Glutamatergic neuron (in vitro differentiated cells): ENCODE measurements at regions not wholly inside any gene's neighbourhood (a gene's known extent, or its start where the extent isn't known, plus 50 kb on each side); places are given as distances from the start of the nearest gene placed in this dataset.

Experiments
- DNase-seq: peaks from one replicate; pipeline ENCODE4 v3.0.0; 2022
- H3K27ac Mint-ChIP-seq: one replicate; pipeline ENCODE4 v1.8.0; 2020; ENCODE audit warnings: mild to moderate bottlenecking, mixed read lengths, inconsistent platforms; ENCODE audit not compliant: unreplicated experiment
- H3K27me3 Mint-ChIP-seq: one replicate; pipeline ENCODE4 v1.8.0; 2020; ENCODE audit warnings: mild to moderate bottlenecking, moderate library complexity, mixed read lengths, inconsistent platforms; ENCODE audit not compliant: unreplicated experiment
- H3K36me3 Mint-ChIP-seq: one replicate; pipeline ENCODE4 v1.8.0; 2020; ENCODE audit warnings: mild to moderate bottlenecking, mixed read lengths, inconsistent platforms; ENCODE audit not compliant: unreplicated experiment
- H3K4me1 Mint-ChIP-seq: one replicate; pipeline ENCODE4 v1.8.0; 2020; ENCODE audit warnings: mild to moderate bottlenecking, low read depth, mixed read lengths, inconsistent platforms; ENCODE audit not compliant: unreplicated experiment
- H3K4me3 Mint-ChIP-seq: one replicate; pipeline ENCODE4 v1.8.0; 2020; ENCODE audit warnings: mild to moderate bottlenecking, mixed read lengths, inconsistent platforms; ENCODE audit not compliant: unreplicated experiment
- H3K9me3 Mint-ChIP-seq: one replicate; pipeline ENCODE4 v1.8.0; 2020; ENCODE audit warnings: mild to moderate bottlenecking, moderate library complexity, mixed read lengths, inconsistent platforms; ENCODE audit not compliant: unreplicated experiment
- TF ChIP-seq, protein P1 (sequence below): fragments of 200-600 bp; sonication (generic); IDR thresholded peaks from one replicate; pipeline ENCODE4 v1.5.0; 2021; ENCODE audit not compliant: partially characterized antibody, unreplicated experiment

DNA sequence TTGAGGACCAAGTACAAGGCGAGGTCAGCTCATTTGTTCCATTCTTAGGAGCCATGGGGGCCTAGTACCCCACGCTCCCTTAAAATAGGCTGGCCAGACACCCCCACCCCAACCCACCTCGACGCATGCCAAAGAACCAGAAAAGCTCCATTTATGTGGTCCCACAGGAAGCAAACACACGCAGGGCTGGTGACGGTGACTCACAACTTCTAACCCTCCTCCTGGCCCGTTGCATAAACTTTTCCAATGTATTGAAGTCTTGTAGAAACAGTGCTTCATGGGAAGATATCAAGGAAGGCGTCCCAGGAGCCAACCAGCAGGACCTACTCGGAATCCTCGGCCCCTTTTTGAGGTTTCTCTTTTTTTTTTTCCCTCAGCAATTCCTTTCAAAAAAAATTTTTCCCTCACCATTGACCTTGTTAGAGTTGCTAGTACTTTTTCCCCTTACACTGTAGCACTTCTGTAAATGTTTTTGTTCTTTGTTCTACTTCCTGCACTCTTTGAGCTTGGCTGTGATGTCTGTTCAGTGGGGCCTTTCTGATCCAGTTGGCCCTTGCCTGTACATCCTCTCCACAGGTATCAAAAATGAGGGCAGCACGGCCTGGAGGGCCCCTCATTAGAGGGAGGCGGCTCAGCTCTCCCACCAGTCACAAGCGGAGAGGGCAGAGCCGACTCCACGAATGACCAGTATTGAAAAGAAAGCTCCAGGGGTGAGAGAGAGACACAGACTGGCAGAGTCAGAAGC is 208.3 kb downstream of the RGS9 start:
- no peak for DNase-seq
- Mint-ChIP-seq H3K27me3 (peaks cover 3% of the 10 kb centered on the region), H3K36me3 (peaks cover 5% of the 10 kb centered on the region), H3K4me3 (no peak overlapping the region), H3K9me3 (no peaks in the 10 kb centered on the region), H3K27ac (no peak overlapping the region), H3K4me1 (no peaks in the 10 kb centered on the region)
- TF ChIP-seq, protein P1, sequence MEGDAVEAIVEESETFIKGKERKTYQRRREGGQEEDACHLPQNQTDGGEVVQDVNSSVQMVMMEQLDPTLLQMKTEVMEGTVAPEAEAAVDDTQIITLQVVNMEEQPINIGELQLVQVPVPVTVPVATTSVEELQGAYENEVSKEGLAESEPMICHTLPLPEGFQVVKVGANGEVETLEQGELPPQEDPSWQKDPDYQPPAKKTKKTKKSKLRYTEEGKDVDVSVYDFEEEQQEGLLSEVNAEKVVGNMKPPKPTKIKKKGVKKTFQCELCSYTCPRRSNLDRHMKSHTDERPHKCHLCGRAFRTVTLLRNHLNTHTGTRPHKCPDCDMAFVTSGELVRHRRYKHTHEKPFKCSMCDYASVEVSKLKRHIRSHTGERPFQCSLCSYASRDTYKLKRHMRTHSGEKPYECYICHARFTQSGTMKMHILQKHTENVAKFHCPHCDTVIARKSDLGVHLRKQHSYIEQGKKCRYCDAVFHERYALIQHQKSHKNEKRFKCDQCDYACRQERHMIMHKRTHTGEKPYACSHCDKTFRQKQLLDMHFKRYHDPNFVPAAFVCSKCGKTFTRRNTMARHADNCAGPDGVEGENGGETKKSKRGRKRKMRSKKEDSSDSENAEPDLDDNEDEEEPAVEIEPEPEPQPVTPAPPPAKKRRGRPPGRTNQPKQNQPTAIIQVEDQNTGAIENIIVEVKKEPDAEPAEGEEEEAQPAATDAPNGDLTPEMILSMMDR, result no peak

DNA sequence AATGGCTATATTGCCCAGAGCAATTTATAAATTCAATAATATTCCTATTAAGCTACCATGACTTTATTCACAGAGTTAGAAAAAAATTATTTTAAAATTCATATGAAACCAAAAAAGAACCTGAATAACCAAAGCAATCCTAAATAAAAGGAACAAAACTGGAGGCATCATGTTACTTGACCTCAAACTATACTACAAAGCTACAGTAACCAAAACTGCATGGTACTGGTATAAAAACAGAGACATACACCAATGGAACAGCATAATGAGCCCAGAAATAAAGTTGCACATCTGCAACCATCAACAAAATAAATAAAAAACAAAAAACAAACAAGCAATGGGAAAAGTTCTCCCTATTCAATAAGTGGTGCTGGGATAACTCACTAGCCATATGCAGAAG is 203.2 kb downstream of the RGS9 start:
- Mint-ChIP-seq H3K27me3 (peaks cover 2% of the 10 kb centered on the region), H3K27ac (no peak overlapping the region), H3K4me1 (no peaks in the 10 kb centered on the region), H3K4me3 (no peak overlapping the region), H3K36me3 (no peaks in the 10 kb centered on the region), H3K9me3 (no peaks in the 10 kb centered on the region)
- TF ChIP-seq, protein P1, result no peak
- no peak for DNase-seq

DNA sequence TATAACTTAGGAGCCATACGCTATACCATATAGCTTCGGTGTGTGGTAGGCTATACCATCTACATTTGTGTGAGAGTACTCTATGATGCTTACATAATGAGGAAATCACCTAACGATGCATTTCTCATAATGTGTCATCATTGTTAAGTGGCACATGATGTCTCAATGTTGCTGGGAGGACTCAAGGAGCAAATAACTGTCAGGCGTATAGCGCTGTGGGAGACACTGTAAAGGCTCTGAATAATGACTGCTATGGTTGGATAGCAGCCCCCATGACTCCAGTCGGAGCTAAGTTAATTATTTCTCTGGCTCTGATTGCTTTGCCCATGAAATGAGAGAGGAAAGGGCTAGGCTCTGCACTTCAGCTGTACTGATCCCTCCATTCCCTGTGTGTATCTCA is 197.2 kb downstream of the RGS9 start:
- Mint-ChIP-seq H3K27me3 (no peaks in the 10 kb centered on the region), H3K36me3 (no peaks in the 10 kb centered on the region), H3K27ac (no peak overlapping the region), H3K4me1 (no peaks in the 10 kb centered on the region), H3K9me3 (no peaks in the 10 kb centered on the region), H3K4me3 (no peak overlapping the region)
- TF ChIP-seq, protein P1, result no peak
- DNase-seq, result no peak

DNA sequence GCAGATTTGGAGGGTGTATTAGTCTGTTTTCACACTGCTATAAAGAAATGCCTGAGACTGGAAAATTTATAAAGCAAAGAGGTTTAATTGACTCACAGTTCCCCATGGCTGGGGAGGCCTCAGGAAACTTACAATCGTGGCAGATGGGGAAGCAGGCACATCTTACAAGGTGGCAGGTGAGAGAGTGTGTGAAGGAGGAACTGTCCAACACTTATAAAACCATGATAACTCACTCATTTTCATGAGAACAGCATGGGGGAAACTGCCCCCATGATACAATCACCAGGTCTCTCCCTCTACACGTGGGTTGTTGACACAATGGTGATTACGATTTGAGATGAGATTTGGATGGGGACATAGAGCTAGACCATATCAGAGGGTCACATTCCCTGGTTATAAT is 195.6 kb downstream of the RGS9 start:
- Mint-ChIP-seq H3K9me3 (no peaks in the 10 kb centered on the region), H3K27ac (no peak overlapping the region), H3K27me3 (no peaks in the 10 kb centered on the region), H3K4me1 (no peaks in the 10 kb centered on the region), H3K4me3 (no peak overlapping the region), H3K36me3 (no peaks in the 10 kb centered on the region)
- TF ChIP-seq, protein P1, result no peak
- no peak for DNase-seq

DNA sequence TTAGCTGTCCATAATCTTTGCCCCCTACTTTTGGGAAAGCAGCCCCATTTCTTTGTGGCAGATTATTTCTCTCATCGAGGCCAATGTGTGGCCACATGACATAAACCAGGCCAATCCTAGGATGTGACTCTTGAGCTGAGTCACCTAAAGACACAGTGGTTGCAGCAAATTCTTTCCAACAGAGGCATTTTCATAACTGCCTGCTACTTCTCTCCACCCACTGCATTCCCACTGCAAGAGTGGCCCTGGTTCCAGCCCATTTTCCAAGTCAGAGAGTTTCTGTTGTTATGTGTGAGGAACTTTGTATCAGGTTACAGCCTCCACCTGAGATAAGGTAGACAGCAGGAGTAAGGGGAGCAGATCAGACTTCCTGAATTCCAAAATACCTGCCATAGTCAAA is 195.2 kb downstream of the RGS9 start:
- no peak overlapping the region for H3K4me3 Mint-ChIP-seq
- H3K27me3 Mint-ChIP-seq, result no peaks in the 10 kb centered on the region
- no peak overlapping the region for H3K27ac Mint-ChIP-seq

More for the DNA sequence above, 195.2 kb downstream of the RGS9 start:
- H3K9me3 Mint-ChIP-seq, result no peaks in the 10 kb centered on the region
- H3K36me3 Mint-ChIP-seq, result no peaks in the 10 kb centered on the region
- TF ChIP-seq, protein P1, result no peak
- no peaks in the 10 kb centered on the region for H3K4me1 Mint-ChIP-seq
- no peak for DNase-seq
